ENCODE measurements at regions not wholly inside any gene's neighbourhood (a gene's known extent, or its start where the extent isn't known, plus 50 kb on each side); places are given as distances from the start of the nearest gene placed in this dataset.
A peak's percentile ranks its signal among the peaks of the same experiment; 100 is the strongest.

DNA sequence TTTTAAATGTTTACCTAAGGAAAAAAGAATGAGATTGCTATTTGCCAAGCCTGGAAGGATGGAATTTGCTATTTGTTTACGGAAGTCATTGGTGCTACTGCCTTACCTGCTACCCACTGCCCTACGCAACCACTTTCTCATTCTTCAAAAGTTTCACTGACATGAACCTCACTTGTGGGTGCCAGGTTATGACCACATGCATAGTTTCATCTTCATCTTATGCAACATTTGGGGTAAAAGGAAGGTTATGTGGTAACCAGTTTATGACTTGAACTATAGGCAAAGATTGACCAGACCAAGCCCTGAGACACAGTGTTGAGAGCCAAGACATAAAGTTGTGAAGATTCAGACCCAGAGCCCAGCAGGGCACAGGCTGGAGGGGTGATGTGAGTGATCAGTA is 142.5 kb downstream of the LACC1 start:
- no peak for DNase-seq (ENCODE audit: low spot score)

DNA sequence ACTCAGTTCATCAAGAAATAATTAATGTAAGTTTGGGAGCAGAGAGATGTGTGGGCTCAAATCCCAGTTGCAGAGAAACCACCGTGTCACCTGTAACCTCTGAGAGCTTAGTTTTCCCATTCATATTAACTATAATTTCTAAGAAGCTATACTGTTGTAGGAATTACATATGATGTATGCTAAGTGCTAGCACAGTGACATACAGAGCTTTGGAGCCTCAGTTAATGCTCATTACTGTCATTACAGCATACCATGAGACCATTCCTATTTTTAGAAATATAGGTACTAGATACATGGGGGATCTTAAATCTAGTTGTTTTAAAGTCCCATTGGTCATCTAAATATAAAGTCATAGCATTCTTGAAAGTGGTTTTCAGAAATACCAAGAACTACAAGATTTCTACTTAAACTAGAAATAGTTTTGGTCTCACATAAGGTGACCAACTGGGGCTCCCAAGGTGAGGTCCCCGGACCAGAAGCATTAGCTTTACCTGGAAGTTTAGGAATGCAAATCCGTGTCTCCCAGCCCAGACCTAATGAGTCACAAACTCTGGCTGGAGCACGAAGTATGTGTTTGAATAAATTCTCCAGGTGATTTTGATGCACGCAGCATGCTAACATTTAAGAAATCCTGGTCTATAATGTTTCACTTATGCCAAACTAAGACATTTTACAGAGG is 144.6 kb downstream of the LACC1 start:
- DNase-seq (ENCODE audit: low spot score): no peak

DNA sequence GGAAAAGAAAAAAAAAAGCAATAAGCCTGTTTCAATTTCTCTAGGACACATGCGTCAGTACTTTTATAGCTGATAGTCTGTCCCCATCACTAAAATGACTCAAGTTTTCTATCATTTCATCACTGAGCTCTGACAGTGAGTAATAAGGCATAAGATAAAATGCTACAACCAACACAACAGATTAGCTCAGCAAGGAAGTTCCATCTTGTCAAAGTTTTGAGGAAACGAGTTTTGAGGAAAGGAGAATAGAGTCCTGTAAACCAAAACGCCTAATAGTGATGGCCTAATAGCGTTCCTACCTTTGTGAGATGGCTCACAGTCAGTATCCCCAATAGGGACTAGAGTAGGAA is 145.1 kb downstream of the LACC1 start:
- no peak for DNase-seq (ENCODE audit: low spot score)

GRCh38 chr13:44026194-44026593 is 146.5 kb downstream of the LACC1 start:
- DNase-seq (ENCODE audit: low spot score): no peak

DNA sequence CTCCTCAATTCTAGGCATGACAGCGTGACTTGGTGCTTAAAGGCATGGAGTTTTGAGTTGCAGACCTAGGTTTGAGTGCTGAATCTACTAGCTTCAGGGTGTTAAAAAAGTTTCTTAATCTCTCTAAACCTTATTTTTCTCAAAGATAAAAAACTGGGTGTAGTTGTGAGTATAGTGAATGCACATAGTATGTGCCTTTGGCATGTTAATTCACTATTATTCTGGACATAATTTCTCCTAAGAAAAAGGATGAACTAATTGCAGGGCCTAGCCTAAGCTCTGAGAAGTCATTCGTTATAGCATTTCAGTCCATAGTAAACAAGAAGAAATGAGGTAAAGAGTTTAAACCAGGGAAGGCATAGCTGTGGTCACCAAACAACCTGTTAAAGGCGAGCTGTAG is 149.0 kb downstream of the LACC1 start:
- DNase-seq (ENCODE audit: low spot score): no peak

DNA sequence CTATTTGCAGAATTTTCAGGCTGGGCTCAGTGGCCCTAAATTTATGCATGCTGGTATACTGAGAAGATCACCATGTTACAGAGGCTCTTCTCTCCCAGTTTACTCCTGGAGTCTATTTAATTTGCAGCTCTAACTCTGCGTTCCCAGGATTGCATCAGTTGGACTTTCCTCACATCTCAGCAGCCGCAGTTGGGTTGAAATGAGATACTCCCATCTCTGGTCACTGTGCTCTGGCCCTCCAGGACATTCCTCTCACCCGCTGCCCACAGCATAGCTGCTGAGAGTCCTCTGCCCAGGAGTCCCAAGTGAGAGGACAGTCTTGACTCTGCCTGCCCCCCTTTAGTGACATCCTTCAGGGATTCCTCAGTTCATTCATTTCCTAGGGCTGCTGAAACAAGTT is 150.9 kb downstream of the LACC1 start:
- no peak for DNase-seq (ENCODE audit: low spot score)

DNA sequence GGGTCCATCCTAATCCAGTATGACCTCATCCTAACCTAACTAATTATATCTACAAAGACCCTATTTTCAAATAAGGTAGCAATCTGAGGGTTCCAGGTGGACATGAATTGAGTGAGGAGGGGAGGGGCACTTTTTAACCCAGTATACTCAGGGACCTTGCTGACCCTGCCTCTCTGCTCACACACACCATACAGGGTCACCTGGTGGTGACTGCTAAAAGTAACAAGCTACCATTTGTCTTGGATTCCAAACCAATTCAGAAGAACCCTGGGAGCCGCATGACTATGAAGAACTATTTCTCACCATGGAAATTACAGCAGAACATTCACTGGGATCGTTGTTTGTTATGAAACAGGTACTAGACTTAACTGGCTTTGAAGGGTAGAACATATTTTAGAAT is 151.9 kb downstream of the LACC1 start:
- no peak for DNase-seq (ENCODE audit: low spot score)

- DNase-seq (ENCODE audit: low spot score): no peak
These were observed 153.1 kb downstream of the LACC1 start for GRCh38 chr13:44032802-44033201.

DNA sequence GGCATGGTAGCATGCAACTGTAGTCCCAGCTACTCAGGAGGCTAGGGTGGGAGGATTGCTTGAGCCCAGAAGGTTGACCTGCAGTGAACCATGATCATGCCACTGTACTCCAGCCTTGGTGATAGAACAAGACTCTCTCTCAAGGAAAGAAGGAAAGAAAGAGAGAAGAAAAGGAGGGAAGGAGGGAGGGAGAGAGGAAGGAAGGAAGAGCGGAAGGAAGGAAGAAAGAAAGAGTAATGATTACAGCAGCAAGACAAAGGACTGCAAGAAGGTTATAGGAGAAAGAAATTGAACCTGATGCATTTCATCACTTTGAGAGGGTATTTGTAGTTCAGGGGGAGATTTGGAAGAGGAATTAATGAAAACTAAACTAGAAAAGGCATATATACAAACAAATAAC is 155.7 kb downstream of the LACC1 start:
- DNase-seq (ENCODE audit: low spot score): no peak

- DNase-seq (ENCODE audit: low spot score): no peak
These were observed 160.5 kb downstream of the LACC1 start for GRCh38 chr13:44040070-44040817.

GRCh38 chr13:44040818-44041100 is 161.1 kb downstream of the LACC1 start:
- DNase-seq (ENCODE audit: low spot score): no peak

- DNase-seq (ENCODE audit: low spot score): no peak
These were observed 165.0 kb downstream of the LACC1 start for GRCh38 chr13:44044547-44045179.

GRCh38 chr13:44045180-44045562 is 165.5 kb downstream of the LACC1 start:
- no peak for DNase-seq (ENCODE audit: low spot score)

GRCh38 chr13:44046428-44046827 is 166.7 kb downstream of the LACC1 start:
- DNase-seq (ENCODE audit: low spot score): no peak

GRCh38 chr13:44048326-44048725 is 168.6 kb downstream of the LACC1 start:
- no peak for DNase-seq (ENCODE audit: low spot score)

DNA sequence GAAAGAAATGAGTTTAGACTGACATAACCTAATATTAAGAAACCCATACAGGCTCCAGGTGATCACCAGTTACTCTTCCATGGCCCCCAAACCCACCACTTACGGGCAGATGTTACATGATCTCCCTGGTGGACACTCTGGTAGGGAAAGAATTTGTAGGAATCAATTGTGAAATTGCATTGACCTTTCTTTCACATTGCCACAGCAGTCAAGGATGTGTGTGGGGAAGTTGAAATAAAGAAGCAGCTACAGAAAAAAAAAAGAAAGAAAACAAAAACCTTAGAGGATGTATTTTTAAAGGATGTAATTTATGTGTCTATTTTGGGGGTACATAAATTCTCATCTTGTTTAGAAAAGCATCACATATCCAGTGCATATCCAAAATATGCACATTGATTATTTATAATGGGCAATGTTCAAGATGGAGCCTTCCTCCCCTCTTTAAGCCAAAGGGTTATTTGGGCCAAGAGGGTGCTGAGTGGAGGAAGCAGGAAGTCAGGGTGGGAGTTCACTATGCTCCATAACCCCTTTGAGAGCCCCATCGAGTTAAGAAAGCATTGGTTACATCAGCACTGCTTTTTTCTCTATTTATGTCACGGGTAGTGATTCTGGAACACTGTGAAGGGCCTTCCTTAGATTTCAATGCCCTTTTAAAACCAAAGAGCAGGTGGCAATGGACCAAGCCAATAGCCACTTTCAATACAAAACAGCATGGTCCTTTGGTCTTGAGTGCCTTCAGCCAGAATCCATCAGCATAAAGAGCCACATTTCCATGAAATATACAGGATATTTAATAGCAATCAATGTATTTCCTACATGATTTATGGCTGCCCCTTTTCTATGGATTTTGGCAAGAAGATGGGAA is 169.6 kb downstream of the LACC1 start:
- DNase-seq (ENCODE audit: low spot score): no peak

GRCh38 chr13:44050450-44051063 is 170.9 kb downstream of the LACC1 start:
- DNase-seq (ENCODE audit: low spot score): no peak

GRCh38 chr13:44051405-44051804 is 171.7 kb downstream of the LACC1 start:
- DNase-seq (ENCODE audit: low spot score): no peak

GRCh38 chr13:44051918-44052675 is 172.4 kb downstream of the LACC1 start:
- no peak for DNase-seq (ENCODE audit: low spot score)

GRCh38 chr13:44052780-44053184 is 173.1 kb downstream of the LACC1 start:
- peak; percentile 16 for DNase-seq (ENCODE audit: low spot score)

- no peak for DNase-seq (ENCODE audit: low spot score)
These were observed 173.5 kb downstream of the LACC1 start for GRCh38 chr13:44053208-44053607.

DNA sequence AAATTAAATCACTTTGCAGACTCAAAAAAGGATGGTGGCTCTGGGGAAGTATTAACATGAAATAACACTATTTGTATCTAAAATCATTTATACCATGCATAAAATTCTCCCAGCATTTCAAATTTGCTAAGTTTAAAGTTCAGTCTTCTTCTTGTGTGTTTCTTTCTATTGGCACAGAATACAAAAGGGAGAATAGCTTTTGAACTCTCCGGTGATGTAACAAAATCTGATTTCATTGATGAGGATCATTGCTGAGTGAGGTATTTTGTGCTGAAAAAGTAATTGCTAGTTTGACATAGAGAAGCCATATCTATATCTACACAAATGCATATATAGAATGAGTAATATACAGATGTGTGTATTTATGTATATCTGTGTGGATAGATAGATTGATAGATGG is 174.8 kb downstream of the LACC1 start:
- no peak for DNase-seq (ENCODE audit: low spot score)

All from hepatic stellate cell (primary cell).